Loucy (cell line): ENCODE measurements at regions not wholly inside any gene's neighbourhood (a gene's known extent, or its start where the extent isn't known, plus 50 kb on each side); places are given as distances from the start of the nearest gene placed in this dataset.

Experiments
- CTCF ChIP-seq: fragments of 200-600 bp; sonication (generic); conservative IDR thresholded peaks from 2 replicates; pipeline ENCODE4 v1.5.1; 2014; ENCODE audit warnings: mild to moderate bottlenecking, antibody characterized with exemption, low read length
- EZH2phosphoT487 ChIP-seq: fragments of 200-600 bp; IDR thresholded peaks from 2 replicates; pipeline ENCODE4 v1.6.1; 2018; ENCODE audit warnings: antibody characterized with exemption, mild to moderate bottlenecking, moderate library complexity, borderline replicate concordance

- no peak for TF ChIP-seq CTCF
- no peak for TF ChIP-seq EZH2phosphoT487
Measured at GRCh38 chr17:52776234-52776633, 617.7 kb upstream of the CA10 start.
